Right ventricle myocardium inferior (tissue), 1 donor: ENCODE measurements at regions not wholly inside any gene's neighbourhood (a gene's known extent, or its start where the extent isn't known, plus 50 kb on each side); places are given as distances from the start of the nearest gene placed in this dataset.
"Not testable (repeated sequence)": the region's sequence is repeated elsewhere in the genome, so short reads cannot be mapped to it uniquely, and the experiment has no call there.

ENCODE experiments used
- ATAC-seq: fragments of 200-7000 bp; cut with Tn5 transposase; one replicate; pipeline ENCODE4 v1.9.1; 2020; ENCODE audit warnings: mild to moderate bottlenecking, moderate library complexity
- DNase-seq: peaks from one replicate; pipeline ENCODE4 v3.0.0; 2021; ENCODE audit errors: missing footprints
- intact Hi-C: fragments of 100-400 bp; cut with DNase I; formaldehyde crosslinking; loops from one replicate; pipeline ENCODE4 v1.11.0; 2022
- donor health status: DM: no; HTN: yes; CAD: no; lungs with severe emphysema.

- DNase-seq (peak; percentile 44), ATAC-seq (no peak)
- intact Hi-C loops, result no loop called here
Observed at GRCh38 chr4:131441004-131441688, 1707.9 kb upstream of the PCDH10 start.

GRCh38 chr4:131447883-131448282 lies 1701.2 kb upstream of the PCDH10 start:
- intact Hi-C loops, result no loop called here
- ATAC-seq, result no peak
- no peak for DNase-seq

GRCh38 chr4:131450572-131451209 lies 1698.4 kb upstream of the PCDH10 start:
- DNase-seq, result no peak
- intact Hi-C loops, result no loop called here
- ATAC-seq, result no peak

GRCh38 chr4:131459430-131460101 lies 1689.5 kb upstream of the PCDH10 start:
- intact Hi-C loops, result no loop called here
- DNase-seq, result no peak
- ATAC-seq, result no peak

- no peak for ATAC-seq
- DNase-seq, result no peak
- intact Hi-C loops, result no loop called here
Observed at GRCh38 chr4:131470360-131470759, 1678.7 kb upstream of the PCDH10 start.

- no peak for DNase-seq
- intact Hi-C loops, result no loop called here
- no peak for ATAC-seq
Observed at GRCh38 chr4:131488772-131489171, 1660.3 kb upstream of the PCDH10 start.

GRCh38 chr4:131496211-131496610 lies 1652.9 kb upstream of the PCDH10 start:
- DNase-seq, ATAC-seq, intact Hi-C loops: not testable (repeated sequence)

- intact Hi-C loops, result no loop called here
- peak; percentile 45 for DNase-seq
- ATAC-seq, result no peak
Observed at GRCh38 chr4:131499141-131499873, 1649.8 kb upstream of the PCDH10 start.

GRCh38 chr4:131509521-131509920 lies 1639.6 kb upstream of the PCDH10 start:
- intact Hi-C loops, result no loop called here
- no peak for ATAC-seq

GRCh38 chr4:131526686-131527085 lies 1622.4 kb upstream of the PCDH10 start:
- DNase-seq (no peak), ATAC-seq (no peak)
- intact Hi-C loops, result no loop called here

More at GRCh38 chr4:131509521-131509920, 1639.6 kb upstream of the PCDH10 start:
- DNase-seq, result no peak

- ATAC-seq (no peak), DNase-seq (no peak)
- intact Hi-C loops, result no loop called here
Observed at GRCh38 chr4:131531087-131531486, 1618.0 kb upstream of the PCDH10 start.

GRCh38 chr4:131534944-131535645 lies 1614.0 kb upstream of the PCDH10 start:
- no peak for DNase-seq
- ATAC-seq, result no peak
- intact Hi-C loops, result no loop called here

- DNase-seq, result no peak
- no peak for ATAC-seq
- intact Hi-C loops, result no loop called here
Observed at GRCh38 chr4:131540256-131540655, 1608.8 kb upstream of the PCDH10 start.

GRCh38 chr4:131547506-131547981 lies 1601.5 kb upstream of the PCDH10 start:
- intact Hi-C loops, result no loop called here
- no peak for DNase-seq
- no peak for ATAC-seq

GRCh38 chr4:131551306-131551705 lies 1597.8 kb upstream of the PCDH10 start:
- ATAC-seq (no peak), DNase-seq (no peak)
- intact Hi-C loops, result no loop called here

GRCh38 chr4:131566026-131566425 lies 1583.1 kb upstream of the PCDH10 start:
- ATAC-seq, result no peak
- intact Hi-C loops, result no loop called here
- DNase-seq, result no peak

GRCh38 chr4:131584587-131584986 lies 1564.5 kb upstream of the PCDH10 start:
- intact Hi-C loops, result no loop called here
- ATAC-seq (no peak), DNase-seq (no peak)

GRCh38 chr4:131595140-131595539 lies 1554.0 kb upstream of the PCDH10 start:
- no peak for DNase-seq
- ATAC-seq, result no peak
- intact Hi-C loops, result no loop called here

GRCh38 chr4:131603705-131604104 lies 1545.4 kb upstream of the PCDH10 start:
- no peak for DNase-seq
- no peak for ATAC-seq
- intact Hi-C loops, result no loop called here
